ENCODE measurements at regions not wholly inside any gene's neighbourhood (a gene's known extent, or its start where the extent isn't known, plus 50 kb on each side); places are given as distances from the start of the nearest gene placed in this dataset.

- H3K9me3 ChIP-seq, result no peaks in the 10 kb centered on the region
- H3K9ac ChIP-seq, result no peak overlapping the region
- no peaks in the 10 kb centered on the region for H3K9me2 ChIP-seq
- H3K4me1 ChIP-seq (ENCODE audit: control insufficient read depth in 1 of 2, insufficient read depth in 2 of 2, low read depth in 1 of 2, low read length in 1 of 2), result peaks cover 4 to 7% of the 10 kb centered on the region in 2 experiments
- H4K20me1 ChIP-seq (ENCODE audit: insufficient read depth), result no peaks in the 10 kb centered on the region
- H3F3A ChIP-seq (replicated peaks; ENCODE audit: insufficient read depth), result no peaks in the 10 kb centered on the region
- ChIA-PET CTCF (no interaction called here), POLR2A (no interaction called here)
- no peak overlapping the region for H3K27ac ChIP-seq (ENCODE audit: low read depth in 2 of 2, low read length in 1 of 2)
- no peaks in the 10 kb centered on the region for H3K27me3 ChIP-seq (ENCODE audit: insufficient read depth)
- TF ChIP-seq FOXJ3 (CRISPR knock-in tag; IDR thresholded peaks at IDR 0.05), result no peak
- no peak for TF ChIP-seq USF1 (IDR thresholded peaks at IDR 0.05; ENCODE audit: borderline replicate concordance, low read depth)
- no peak for TF ChIP-seq POLR2AphosphoS5 (IDR thresholded peaks at IDR 0.05; ENCODE audit: low read depth, low read length)
- no peak for TF ChIP-seq FOXM1 (IDR thresholded peaks at IDR 0.05; ENCODE audit: low read depth)
- TF ChIP-seq, protein P1, sequence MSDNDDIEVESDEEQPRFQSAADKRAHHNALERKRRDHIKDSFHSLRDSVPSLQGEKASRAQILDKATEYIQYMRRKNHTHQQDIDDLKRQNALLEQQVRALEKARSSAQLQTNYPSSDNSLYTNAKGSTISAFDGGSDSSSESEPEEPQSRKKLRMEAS (IDR thresholded peaks at IDR 0.05; ENCODE audit: low read depth), result no peak
- TF ChIP-seq, protein P2, sequence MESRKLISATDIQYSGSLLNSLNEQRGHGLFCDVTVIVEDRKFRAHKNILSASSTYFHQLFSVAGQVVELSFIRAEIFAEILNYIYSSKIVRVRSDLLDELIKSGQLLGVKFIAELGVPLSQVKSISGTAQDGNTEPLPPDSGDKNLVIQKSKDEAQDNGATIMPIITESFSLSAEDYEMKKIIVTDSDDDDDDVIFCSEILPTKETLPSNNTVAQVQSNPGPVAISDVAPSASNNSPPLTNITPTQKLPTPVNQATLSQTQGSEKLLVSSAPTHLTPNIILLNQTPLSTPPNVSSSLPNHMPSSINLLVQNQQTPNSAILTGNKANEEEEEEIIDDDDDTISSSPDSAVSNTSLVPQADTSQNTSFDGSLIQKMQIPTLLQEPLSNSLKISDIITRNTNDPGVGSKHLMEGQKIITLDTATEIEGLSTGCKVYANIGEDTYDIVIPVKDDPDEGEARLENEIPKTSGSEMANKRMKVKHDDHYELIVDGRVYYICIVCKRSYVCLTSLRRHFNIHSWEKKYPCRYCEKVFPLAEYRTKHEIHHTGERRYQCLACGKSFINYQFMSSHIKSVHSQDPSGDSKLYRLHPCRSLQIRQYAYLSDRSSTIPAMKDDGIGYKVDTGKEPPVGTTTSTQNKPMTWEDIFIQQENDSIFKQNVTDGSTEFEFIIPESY (IDR thresholded peaks at IDR 0.05; ENCODE audit: borderline replicate concordance, low read depth), result no peak
- no peak for TF ChIP-seq CHD2 (IDR thresholded peaks at IDR 0.05; ENCODE audit: low read length, partially characterized antibody)
- no peak for TF ChIP-seq RAD21 (IDR thresholded peaks at IDR 0.05; ENCODE audit: low read length)
- TF ChIP-seq PBX3 (IDR thresholded peaks at IDR 0.05), result no peak
- no peak for TF ChIP-seq ELF1 (IDR thresholded peaks at IDR 0.05)
- TF ChIP-seq RFX5 (IDR thresholded peaks at IDR 0.05; ENCODE audit: low read length), result no peak
- no peak for TF ChIP-seq RXRA (IDR thresholded peaks at IDR 0.05; ENCODE audit: borderline replicate concordance, low read depth)
- TF ChIP-seq MEF2A (IDR thresholded peaks at IDR 0.05; ENCODE audit: borderline replicate concordance, low read depth), result no peak
- no peak overlapping the region for H2AFZ ChIP-seq (ENCODE audit: low read depth)
- 52% methylated on average over 7 of the region's 7 CpGs for WGBS (ENCODE audit: low lambda C conversion rate)
- H3K4me3 ChIP-seq (ENCODE audit: low read depth in 2 of 2, low read length in 1 of 2), result no peak overlapping the region
- H3K36me3 ChIP-seq (replicated peaks in 1 of 2; ENCODE audit: control insufficient read depth in 1 of 2, insufficient read depth in 2 of 2, low read length in 1 of 2), result no peaks in the 10 kb centered on the region
- no peak overlapping the region for H3K4me2 ChIP-seq
- no peaks in the 10 kb centered on the region for H3K79me2 ChIP-seq (ENCODE audit: insufficient read depth)
- no peak for DNase-seq
These were observed 193.0 kb upstream of the COPS8 start for GRCh38 chr2:236892721-236893120.

- no peak overlapping the region for H3K27ac ChIP-seq (ENCODE audit: low read depth in 2 of 2, low read length in 1 of 2)
- H3F3A ChIP-seq (replicated peaks; ENCODE audit: insufficient read depth), result no peaks in the 10 kb centered on the region
- H3K27me3 ChIP-seq (ENCODE audit: insufficient read depth), result no peaks in the 10 kb centered on the region
- DNase-seq, result no peak
- H3K4me1 ChIP-seq (ENCODE audit: control insufficient read depth in 1 of 2, insufficient read depth in 2 of 2, low read depth in 1 of 2, low read length in 1 of 2), result peaks cover 0 to 5% of the 10 kb centered on the region in 2 experiments; a peak in 2 of 4 replicates
- no peaks in the 10 kb centered on the region for H3K79me2 ChIP-seq (ENCODE audit: insufficient read depth)
- H3K9me2 ChIP-seq, result no peaks in the 10 kb centered on the region
- ChIA-PET CTCF (no interaction called here), POLR2A (no interaction called here)
- H3K9ac ChIP-seq, result no peak overlapping the region
- H4K20me1 ChIP-seq (ENCODE audit: insufficient read depth), result no peaks in the 10 kb centered on the region
- H3K9me3 ChIP-seq, result no peaks in the 10 kb centered on the region
- WGBS (ENCODE audit: low lambda C conversion rate), result 34% methylated on average over 6 of the region's 6 CpGs
- H3K4me3 ChIP-seq (ENCODE audit: low read depth in 2 of 2, low read length in 1 of 2), result no peak overlapping the region
- no peak overlapping the region for H2AFZ ChIP-seq (ENCODE audit: low read depth)
- no peak overlapping the region for H3K4me2 ChIP-seq
- no peaks in the 10 kb centered on the region for H3K36me3 ChIP-seq (replicated peaks in 1 of 2; ENCODE audit: control insufficient read depth in 1 of 2, insufficient read depth in 2 of 2, low read length in 1 of 2)
- no peak for TF ChIP-seq USF1 (IDR thresholded peaks at IDR 0.05; ENCODE audit: borderline replicate concordance, low read depth)
- TF ChIP-seq FOXM1 (IDR thresholded peaks at IDR 0.05; ENCODE audit: low read depth), result no peak
- TF ChIP-seq NFIC (IDR thresholded peaks at IDR 0.05; ENCODE audit: borderline replicate concordance), result no peak
- TF ChIP-seq JUND (IDR thresholded peaks at IDR 0.05), result no peak
- TF ChIP-seq USF2 (IDR thresholded peaks at IDR 0.05; ENCODE audit: borderline replicate concordance, low read depth, low read length), result no peak
- no peak for TF ChIP-seq RXRA (IDR thresholded peaks at IDR 0.05; ENCODE audit: borderline replicate concordance, low read depth)
- no peak for TF ChIP-seq REST (IDR thresholded peaks at IDR 0.05; ENCODE audit: low read depth, low read length)
- no peak for TF ChIP-seq SMC3 (IDR thresholded peaks at IDR 0.05; ENCODE audit: low read depth, low read length)
- TF ChIP-seq EP300 (IDR thresholded peaks at IDR 0.05; ENCODE audit: borderline replicate concordance in 1 of 2, low read depth in 1 of 2, low read length in 1 of 2), result no peak
- TF ChIP-seq TCF12 (IDR thresholded peaks at IDR 0.05), result no peak
These were observed 190.9 kb upstream of the COPS8 start for GRCh38 chr2:236894791-236895190.
